Sigmoid colon (tissue), 4 donors: ENCODE measurements at regions not wholly inside any gene's neighbourhood (a gene's known extent, or its start where the extent isn't known, plus 50 kb on each side); places are given as distances from the start of the nearest gene placed in this dataset.

Experiments used
- POLR2A ChIP-seq, 2 donors: fragments of 450-650 bp; IDR thresholded peaks; one replicate each; pipeline ENCODE4 v1.6.1; 2016; ENCODE audit warnings: antibody characterized with exemption in 2 of 2, mild to moderate bottlenecking in 2 of 2, moderate library complexity in 2 of 2
- POLR2AphosphoS5 ChIP-seq, 4 donors: sonication (generic); formaldehyde crosslinking; IDR thresholded peaks; one replicate each; pipeline ENCODE4 v1.6.1; 2017; ENCODE audit warnings: antibody characterized with exemption in 4 of 4
- TF ChIP-seq, protein P1 (sequence below), 4 experiments: fragments of 450-650 bp in 3 of 4; fragments of 200-600 bp in 1 of 4; IDR thresholded peaks; one replicate each; pipeline ENCODE4 v1.5.1; 2016 to 2019; ENCODE audit warnings: antibody characterized with exemption in 4 of 4, mild to moderate bottlenecking in 3 of 4, moderate library complexity in 2 of 4

DNA sequence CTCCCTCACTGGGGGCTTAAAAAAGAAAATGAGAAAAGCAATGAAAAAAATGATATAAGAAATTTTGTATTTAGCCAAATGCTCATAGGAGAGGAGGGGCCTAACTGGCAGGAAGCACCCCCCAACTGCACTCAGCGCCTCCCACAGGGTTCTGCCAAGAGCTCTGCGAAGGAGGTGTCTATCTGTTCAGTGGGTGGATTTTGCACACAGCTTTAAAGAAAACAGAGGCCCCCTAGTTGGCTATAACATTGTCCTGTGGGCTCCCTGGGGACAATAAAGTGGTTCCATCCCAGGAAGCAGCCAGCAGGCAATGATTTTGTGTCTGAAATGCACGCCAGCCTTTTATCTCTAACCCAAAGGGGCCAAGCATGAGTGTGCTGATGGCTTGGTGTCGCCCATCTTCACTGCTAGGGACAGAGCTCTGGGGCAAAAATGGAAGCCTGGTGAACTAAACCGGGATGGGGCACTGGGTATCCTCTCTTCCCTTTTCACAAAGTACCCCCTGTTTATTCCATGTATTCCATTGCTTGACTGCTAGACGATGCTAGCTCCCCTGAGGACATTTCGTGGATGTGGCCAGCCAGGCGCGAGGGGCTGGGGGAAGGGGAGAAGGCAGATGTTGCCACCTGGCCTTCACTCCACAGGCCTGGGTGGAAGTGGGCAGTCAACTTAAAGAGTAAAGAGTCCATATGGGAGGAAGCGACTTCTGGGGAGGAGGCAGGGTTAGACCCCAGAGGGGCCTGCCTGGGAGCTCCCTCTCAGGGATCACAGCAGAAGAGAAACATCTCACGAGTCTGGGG, 205.7 kb downstream of the CYP26B1 start:
- TF ChIP-seq, protein P1, sequence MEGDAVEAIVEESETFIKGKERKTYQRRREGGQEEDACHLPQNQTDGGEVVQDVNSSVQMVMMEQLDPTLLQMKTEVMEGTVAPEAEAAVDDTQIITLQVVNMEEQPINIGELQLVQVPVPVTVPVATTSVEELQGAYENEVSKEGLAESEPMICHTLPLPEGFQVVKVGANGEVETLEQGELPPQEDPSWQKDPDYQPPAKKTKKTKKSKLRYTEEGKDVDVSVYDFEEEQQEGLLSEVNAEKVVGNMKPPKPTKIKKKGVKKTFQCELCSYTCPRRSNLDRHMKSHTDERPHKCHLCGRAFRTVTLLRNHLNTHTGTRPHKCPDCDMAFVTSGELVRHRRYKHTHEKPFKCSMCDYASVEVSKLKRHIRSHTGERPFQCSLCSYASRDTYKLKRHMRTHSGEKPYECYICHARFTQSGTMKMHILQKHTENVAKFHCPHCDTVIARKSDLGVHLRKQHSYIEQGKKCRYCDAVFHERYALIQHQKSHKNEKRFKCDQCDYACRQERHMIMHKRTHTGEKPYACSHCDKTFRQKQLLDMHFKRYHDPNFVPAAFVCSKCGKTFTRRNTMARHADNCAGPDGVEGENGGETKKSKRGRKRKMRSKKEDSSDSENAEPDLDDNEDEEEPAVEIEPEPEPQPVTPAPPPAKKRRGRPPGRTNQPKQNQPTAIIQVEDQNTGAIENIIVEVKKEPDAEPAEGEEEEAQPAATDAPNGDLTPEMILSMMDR (IDR thresholded peaks at IDR 0.05): no peak
- TF ChIP-seq POLR2A (IDR thresholded peaks at IDR 0.05) (no peak), POLR2AphosphoS5 (IDR thresholded peaks at IDR 0.05) (no peak)
